B cell (primary cell): ENCODE measurements at regions not wholly inside any gene's neighbourhood (a gene's known extent, or its start where the extent isn't known, plus 50 kb on each side); places are given as distances from the start of the nearest gene placed in this dataset.

Source experiments
- CTCF ChIP-seq: fragments of 200-600 bp; IDR thresholded peaks from one replicate; pipeline ENCODE4 v1.8.0; 2022; ENCODE audit warnings: antibody characterized with exemption, mild to moderate bottlenecking
- EZH2 ChIP-seq: IDR thresholded peaks from 2 replicates; pipeline ENCODE4 v1.6.1; 2012; ENCODE audit warnings: borderline replicate concordance, low read depth, mild to moderate bottlenecking, moderate library complexity, low read length; ENCODE audit not compliant: insufficient read depth, poor library complexity, severe bottlenecking

- TF ChIP-seq CTCF (no peak), EZH2 (no peak)
Measured at GRCh38 chr3:157844216-157844615, 262.0 kb downstream of the SHOX2 start.
